ENCODE measurements at regions not wholly inside any gene's neighbourhood (a gene's known extent, or its start where the extent isn't known, plus 50 kb on each side); places are given as distances from the start of the nearest gene placed in this dataset.

DNA sequence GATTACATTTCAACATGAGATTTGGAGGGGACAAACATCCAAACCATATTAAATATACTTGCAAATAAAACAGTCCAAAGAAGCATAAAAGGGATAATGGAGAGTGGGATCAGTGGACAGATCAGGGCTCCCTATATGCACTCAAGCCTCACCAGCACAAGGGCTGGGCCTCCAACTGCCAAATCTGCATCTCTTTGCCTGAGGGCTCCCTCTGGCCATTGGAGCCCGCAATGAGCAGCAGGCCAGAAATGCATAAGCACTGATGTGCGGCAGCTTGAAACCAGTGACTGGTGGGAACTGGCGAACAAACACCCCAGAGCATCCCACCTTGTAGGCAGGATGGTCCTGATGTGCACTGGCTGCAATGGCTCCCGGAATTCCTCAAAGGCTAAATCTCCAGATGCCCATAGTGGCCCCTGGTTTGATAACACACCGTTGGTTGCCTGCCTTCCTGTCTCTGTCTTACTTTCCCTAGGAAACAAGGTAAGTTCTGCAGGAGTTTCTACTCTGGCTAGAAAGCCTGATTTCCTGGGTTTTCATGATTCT, 55.9 kb upstream of the POMGNT2 start:
- TF ChIP-seq, protein P1, sequence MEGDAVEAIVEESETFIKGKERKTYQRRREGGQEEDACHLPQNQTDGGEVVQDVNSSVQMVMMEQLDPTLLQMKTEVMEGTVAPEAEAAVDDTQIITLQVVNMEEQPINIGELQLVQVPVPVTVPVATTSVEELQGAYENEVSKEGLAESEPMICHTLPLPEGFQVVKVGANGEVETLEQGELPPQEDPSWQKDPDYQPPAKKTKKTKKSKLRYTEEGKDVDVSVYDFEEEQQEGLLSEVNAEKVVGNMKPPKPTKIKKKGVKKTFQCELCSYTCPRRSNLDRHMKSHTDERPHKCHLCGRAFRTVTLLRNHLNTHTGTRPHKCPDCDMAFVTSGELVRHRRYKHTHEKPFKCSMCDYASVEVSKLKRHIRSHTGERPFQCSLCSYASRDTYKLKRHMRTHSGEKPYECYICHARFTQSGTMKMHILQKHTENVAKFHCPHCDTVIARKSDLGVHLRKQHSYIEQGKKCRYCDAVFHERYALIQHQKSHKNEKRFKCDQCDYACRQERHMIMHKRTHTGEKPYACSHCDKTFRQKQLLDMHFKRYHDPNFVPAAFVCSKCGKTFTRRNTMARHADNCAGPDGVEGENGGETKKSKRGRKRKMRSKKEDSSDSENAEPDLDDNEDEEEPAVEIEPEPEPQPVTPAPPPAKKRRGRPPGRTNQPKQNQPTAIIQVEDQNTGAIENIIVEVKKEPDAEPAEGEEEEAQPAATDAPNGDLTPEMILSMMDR (IDR thresholded peaks at IDR 0.05): no peak
- TF ChIP-seq POLR2A (IDR thresholded peaks at IDR 0.05): no peak
